NCI-H748 treated with DMSO at 0.1 percent for 48 hours (cell line): ENCODE measurements at regions not wholly inside any gene's neighbourhood (a gene's known extent, or its start where the extent isn't known, plus 50 kb on each side); places are given as distances from the start of the nearest gene placed in this dataset.

Source experiments
- DNase-seq: peaks from one replicate; lab custom pipeline; 2025; lab: John Stamatoyannopoulos, UW

DNA sequence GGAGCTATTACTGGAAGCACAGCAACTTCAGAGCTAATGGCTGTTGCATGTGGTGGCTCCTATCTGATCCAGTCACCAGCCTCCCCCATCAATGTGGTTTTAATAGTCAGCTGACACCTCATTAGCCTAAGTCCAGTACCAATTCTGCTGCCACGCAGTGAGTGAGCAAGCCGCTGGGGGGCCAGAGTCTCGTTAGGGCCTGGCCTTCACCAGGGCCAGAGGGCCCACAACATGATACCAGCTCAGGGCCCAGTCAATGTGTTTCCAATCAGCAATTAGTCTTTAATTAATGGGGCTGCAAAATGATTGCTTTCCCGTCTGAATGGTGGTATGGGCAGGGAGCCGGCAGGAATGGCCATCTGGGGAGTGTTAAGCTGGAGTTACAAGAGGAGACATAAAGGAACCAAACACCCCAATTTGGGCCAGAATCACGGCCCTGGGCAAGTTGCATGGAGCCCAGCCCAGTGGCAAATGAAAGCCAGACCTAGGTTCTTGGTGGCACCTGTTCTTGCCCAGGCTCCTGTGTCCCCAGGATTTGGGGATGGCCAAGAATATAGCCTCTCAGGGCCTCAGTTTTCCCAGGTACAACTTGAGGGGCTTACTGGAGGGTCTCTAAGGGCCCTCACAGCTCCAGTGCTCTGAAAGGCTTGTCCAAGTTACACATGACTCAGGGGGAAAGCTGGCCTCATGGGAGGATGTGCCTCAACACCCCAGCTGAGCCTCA lies 119.2 kb downstream of the EFNB1 start:
- DNase-seq = no peak

DNA sequence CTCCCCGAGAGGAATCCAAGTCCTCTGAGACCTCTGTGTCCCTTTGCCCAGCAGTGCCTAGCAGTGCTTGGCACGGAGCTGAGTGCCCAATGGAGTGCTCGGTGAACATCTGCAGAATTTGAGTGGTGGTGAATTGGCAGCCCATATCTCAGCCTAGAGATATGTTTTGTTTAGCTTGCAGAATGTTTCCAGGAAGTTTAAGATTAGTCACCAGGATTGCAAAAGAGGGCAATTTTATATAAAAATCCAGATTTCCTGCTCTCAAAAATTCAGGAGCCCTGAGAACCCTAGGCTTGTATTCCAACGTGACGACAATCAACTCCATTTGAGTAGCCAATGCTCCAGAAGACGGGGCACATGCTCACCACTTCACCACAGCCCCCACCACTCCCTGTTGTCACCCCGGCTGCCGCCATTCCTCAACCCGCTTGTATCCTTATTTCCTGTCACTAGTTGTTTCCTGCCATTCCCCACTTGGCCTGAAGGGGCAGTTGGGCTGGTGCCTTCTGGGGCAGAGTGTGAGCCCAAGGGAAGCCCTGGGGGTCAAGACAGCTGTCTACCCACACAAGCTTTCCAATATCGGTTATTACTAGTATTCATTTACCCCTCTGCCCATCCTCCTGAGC lies 116.9 kb downstream of the EFNB1 start:
- no peak for DNase-seq

DNA sequence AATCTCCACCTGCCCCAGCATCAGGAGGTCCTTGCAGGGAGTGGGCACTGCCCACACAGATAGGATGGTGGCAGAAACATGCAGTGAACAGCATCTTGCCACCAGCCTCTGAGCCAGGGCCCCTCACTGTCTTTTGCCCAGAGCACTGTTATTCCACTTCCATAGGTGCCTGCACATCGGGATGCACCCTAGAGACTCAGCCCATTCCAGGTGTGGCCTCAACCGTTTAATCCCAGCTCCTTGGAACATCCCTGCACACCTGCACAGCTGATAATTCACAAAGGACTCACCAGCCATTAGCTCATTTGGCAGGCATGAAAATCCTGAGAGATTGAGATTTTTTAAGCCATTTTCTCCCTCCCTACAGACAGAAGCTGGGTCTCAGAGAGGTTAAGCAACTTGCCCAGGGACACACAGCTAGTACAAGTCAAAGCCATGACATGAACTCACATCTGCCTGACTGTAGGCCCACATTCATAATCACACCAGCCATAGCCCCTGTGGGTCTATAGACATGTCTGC lies 116.3 kb downstream of the EFNB1 start:
- no peak for DNase-seq

DNA sequence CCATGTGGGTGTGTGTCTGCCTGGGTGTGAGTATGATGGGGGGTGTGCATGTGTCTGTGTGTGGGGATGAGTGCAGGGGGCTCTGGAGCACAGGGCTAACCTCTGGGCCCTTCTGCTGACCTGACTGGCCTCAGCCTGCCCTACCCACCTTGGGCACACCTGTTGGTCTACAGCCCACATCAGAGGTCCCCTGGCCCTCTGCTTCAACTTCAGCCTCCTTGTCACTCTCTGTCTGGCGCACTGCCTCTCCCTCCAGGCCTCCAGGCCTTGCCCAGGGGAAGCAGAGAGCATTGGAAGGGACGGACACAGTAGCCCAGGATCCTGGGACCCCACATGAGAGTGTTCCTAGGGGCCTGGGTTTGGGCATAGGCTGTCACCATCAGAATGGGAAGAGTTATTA lies 115.4 kb downstream of the EFNB1 start:
- no peak for DNase-seq

DNA sequence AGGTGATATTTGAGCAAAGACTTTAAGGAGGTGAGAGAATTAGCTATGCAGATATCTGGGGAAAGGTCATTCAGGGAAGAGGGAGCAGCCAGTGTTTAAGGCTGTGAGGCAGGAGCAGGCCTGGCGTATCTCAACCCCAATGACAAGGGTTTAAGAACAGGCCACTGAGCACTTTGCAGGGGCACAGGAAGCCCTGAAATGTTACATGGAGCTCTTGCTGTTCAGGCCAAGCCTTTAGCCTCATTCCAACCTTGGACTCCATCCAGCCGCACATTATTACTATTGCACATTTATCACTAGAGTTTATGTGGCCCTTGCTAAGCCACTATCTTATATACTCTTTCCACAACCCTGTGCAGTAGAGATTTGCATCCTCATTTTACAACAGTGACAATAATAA lies 114.0 kb downstream of the EFNB1 start:
- no peak for DNase-seq

DNA sequence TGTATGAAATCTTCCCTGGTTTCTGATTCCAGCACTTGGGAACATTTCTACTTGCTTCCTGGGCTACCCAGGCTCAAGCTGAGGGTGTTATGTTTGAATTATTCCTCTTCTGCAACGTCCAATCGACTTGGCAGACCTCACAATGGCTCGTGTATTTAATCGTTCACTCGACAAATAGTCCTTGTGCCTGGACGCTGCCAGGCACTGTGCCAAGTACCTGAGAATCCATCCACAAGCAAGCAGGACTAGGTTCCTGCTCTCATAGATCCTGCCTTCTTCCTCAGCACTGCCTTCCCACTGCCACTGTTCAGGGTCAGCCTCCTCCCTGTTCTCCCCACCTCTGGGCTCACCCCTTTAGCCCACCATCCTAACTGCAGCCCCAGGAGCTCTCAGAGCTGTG lies 113.3 kb downstream of the EFNB1 start:
- DNase-seq = no peak

DNA sequence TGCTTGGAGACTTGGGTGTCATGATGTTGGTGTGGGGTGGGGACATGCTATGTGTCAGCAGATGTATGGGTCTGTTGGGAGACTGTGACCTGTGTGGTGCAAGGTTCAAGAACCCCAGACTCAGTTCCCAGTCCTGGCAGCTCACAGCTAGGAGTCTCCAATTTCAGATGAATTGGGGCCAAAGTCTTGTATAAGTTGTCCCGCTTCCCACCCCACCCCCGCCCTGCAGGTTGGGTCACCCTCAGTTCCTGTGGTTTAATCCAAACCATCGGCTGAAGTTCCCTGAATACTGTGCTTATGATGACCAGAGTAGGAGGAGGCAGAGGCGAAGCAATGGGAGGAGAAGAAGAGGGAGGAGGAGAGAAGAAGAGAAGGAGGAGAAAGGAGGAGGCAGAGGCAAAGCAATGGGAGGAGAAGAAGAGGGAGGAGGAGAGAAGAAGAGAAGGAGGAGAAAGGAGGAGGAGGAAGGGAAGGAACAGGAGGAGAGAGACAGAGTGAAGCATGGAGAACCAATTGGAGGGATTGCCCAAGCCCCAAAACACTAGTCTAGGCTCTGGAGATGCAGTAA lies 112.6 kb downstream of the EFNB1 start:
- no peak for DNase-seq

DNA sequence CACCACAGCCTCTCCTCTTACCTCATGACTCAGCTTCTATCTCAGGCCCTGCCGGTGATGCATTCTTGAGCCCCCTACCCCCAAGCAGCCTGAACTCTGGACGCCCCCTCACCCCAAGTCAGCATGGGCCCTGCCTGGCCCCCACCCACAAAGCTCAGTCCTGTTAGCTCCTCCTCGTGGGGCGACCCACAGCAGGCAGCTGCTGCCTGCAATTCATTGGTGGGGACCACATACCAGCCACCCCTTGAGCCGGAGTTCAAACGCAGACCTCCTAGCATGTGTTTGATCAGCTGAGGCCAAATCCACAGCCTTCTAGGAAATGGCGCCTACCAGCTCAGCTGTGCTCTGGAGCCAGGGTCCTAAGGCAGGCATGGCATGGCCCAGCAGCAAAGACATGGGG lies 111.8 kb downstream of the EFNB1 start:
- DNase-seq = no peak

DNA sequence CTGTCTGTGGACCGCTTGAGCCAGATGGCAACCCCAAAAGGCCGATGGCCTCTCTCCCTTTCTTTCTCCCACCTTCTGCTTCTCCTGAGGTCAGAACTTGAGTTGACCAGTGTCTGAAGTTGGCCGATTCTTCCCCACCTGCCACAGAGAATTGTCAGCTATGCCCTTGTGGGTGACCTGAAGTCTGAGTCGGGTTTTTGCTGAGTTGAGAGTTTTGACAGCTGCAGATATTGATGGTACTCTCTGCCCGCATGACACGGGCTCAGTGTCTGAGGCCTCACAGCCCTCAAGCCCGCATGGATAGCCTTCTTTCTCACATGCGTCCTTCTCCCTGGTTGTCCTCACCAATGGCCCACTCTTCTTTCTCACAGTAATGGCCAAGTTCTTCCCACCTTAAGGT lies 111.0 kb downstream of the EFNB1 start:
- DNase-seq = no peak

DNA sequence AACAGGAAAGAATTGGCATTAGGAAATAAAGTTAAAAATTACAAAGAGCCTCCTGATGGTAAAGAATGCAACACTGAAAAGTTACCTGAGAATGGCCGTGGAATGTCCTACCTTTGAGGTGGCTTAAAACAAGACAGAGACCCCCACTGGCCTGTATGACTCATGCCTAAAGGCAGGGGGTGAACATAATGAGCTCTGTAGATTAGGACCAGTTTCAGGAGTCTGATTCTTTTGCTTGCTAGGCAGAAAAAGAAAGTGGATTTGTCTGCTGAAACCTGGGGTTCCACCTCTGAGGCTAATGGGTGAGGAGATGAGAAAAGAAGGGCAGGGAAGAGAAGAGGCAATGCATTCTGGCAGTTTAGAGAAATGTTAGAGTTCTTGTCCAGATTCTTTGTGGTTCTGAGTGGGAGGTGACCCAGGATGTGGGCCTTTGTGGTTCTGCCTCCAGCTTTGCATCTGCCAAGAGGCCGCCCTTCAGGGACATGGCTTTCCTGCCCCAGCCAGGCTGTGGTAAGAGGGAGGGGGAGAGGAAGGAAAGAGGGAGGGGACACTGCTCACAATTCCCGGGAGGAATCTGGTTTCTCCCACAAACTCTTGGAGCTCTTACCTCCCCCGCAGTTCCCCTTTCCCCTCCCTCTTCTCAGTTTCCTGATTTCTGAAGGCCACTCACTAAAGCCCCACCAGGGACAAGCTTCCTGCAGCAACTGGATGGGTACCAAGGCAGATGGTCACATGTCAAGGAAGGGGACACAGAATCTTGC lies 109.6 kb downstream of the EFNB1 start:
- no peak for DNase-seq

DNA sequence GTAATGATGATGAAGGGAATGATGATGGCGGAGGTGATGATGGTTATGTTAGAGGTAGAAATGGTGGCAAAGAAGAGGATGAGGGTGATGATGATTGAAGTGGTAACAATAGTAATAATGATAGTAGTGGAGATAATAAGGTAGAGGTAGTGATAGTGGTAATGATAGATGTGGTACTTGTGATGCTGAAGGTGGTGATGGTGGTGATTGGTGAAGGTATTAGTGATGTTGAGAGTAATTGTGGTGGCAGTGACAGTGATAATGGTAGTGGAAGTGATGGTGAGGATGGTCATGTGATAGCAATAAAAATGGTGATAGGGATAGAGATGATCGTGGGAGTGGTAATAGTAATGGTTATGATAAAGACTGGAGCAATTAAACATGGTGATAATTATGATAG lies 108.8 kb downstream of the EFNB1 start:
- no peak for DNase-seq

DNA sequence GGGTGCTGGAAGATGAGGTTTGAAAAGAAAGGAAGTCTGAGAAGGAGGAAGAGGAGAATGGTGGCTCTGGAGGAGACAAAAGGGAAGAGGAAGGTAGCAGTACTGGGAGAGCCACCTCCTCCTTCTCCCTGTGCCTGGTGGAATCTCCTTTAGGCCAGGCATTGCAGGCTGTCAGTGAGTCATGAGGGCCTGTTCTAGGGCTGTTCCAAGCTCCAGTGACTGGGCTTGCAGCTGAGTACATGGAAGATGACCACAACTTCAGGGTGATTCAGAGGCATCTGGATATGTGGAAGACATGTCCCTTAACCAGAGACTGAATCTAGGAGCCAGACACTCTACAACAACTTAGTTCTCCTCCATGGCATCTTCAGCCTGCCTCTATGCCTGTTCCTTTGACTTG lies 107.8 kb downstream of the EFNB1 start:
- no peak for DNase-seq

DNA sequence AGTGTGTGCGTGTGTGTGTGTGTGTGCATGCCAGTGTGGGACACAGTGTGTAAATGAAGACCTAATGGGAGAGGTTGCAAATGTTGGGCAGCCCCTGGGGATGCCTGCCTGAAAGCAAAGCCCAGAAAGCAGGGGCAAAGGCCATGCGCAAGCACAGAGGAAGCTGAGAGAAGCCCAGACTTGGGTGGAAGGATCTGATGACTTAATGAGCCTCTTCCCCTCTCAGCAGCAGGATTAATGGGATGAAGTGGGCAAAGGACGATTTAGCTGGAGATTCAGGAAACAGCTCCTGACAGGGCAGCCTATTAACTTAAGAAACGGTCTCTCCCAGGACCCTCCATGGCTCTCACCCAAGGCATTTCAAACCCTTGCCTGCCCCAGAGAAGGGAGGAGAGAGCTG lies 107.3 kb downstream of the EFNB1 start:
- no peak for DNase-seq

DNA sequence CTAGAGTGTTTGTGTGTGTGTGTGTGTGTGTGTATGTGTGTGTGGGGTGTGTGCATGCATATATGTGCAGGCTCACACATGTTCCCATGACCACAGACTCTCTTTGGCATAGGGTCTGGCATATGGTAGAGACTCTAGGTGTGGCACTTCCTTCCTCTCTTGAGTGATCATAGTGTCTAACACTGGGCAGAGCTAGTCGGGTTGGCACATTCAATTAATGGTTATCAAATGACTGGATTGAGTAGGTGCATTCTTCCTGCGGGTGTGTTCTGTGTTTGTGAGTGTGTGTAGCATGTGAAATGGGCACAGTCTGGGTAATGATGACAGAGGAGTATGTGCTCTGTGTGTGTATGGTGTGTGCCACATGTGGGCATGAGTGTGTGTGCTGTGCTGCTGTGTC lies 106.5 kb downstream of the EFNB1 start:
- DNase-seq = no peak

DNA sequence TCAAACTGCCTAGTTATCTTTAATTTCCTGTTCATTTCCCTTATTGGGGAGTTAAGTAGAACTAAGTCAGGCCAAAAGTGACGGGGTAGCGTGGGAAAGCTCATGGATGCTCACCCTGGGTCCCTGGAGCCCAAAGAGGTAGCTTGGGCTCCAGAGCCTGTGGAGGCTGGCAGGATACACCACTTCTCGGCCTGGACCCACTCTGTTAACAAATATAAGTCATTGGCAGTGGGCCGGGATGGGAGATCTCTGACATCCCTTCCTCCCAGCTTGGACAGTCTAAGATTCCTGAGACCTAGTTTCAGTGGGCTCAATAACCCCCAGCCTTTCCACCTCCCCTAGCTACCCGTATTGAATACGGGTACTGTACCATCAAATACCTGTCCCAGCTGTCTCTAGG lies 106.1 kb downstream of the EFNB1 start:
- no peak for DNase-seq

DNA sequence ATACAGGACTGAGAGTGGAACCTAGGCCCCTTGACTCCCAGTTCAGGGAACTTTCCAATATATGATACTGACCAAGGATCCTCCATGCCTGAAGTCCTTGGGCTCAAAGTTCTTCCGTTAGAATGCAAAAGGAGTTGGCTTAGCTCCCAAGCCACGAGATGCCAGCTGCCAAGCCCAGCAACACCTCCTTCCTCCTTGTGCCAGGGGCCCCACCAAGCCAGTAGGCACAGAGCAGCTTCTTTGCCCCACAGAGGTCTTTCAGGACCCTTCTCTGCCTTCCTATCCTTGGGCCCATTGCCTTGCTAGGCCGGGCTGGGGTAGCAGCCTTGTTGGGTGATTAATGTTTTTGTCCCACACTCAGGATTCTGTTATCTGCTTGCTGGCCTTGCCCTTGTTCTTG lies 105.6 kb downstream of the EFNB1 start:
- DNase-seq = no peak

DNA sequence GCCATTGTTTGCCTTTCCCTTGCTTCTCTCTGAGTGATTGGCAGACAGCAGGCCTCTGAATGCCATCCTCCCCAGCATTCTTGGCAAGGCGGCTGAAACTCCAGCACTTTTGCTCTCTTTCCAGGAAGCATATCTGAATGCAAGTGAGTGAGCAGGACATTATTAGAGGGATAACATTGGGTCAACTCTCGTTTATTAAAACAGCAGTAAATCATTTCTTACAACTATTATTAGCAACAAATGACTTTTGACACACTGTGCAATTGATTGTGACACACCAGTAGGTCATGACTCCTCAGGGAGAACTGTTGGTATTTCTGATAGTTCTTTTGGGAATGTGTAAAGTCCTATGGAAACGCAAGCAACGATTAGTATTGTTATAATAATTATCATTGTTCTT lies 103.8 kb downstream of the EFNB1 start:
- DNase-seq = no peak

DNA sequence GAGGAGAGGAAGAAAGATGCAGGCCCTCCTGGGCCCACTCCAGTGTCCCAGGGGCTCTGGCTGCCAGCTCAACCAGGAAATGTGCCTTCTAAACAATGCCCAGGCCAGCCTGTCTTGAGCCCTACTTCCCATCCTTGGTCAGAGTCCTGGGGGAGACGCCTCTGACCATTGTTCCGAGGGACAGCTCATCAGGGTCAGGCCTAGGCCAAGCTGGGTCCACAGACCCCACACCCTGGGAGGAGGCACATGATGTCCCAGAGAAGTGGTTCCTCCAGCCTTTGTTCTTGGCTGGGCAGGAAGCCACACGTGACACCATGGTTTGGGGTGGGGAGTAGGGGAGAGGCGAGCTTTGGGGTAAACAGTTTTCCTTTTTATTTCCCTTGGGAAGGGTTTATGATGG lies 102.5 kb downstream of the EFNB1 start:
- no peak for DNase-seq

DNA sequence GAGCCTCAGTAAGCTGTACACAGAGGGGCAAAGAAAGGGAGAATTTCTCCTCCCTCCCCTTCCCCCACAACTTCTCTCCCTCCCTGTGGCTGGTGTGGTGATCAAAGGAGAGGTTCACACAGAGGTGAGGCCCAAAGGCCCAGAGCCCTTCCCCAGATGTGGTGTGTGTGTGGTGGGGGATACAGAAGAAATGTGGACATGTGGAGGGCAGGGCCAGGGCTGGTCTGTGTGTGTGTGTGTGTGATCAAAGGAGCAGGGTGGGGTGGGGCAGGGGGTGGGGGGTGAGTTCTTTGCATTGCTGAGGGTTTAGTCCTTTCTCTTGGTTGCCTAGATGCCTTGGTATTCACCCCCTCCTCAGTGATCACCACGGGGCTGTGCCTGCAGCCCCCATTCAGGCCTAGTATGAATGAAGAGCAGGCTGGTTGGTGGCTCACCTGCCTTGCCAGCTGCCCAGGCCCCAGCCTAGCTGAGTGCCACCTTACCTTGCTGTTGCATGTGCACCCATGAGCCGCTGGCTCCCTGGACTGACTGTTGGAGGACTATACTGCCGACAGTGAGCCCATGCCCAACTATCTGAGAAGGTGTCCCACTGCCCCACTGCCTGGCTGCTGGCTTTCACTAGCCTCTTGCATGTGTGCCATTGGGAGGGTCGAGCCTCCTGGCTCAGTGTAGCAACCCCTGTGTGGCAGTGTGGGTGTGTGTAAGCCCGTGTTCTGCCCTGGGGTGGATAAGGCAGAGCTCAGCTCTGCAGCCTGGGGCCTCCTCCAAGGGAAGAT lies 101.9 kb downstream of the EFNB1 start:
- DNase-seq = no peak

DNA sequence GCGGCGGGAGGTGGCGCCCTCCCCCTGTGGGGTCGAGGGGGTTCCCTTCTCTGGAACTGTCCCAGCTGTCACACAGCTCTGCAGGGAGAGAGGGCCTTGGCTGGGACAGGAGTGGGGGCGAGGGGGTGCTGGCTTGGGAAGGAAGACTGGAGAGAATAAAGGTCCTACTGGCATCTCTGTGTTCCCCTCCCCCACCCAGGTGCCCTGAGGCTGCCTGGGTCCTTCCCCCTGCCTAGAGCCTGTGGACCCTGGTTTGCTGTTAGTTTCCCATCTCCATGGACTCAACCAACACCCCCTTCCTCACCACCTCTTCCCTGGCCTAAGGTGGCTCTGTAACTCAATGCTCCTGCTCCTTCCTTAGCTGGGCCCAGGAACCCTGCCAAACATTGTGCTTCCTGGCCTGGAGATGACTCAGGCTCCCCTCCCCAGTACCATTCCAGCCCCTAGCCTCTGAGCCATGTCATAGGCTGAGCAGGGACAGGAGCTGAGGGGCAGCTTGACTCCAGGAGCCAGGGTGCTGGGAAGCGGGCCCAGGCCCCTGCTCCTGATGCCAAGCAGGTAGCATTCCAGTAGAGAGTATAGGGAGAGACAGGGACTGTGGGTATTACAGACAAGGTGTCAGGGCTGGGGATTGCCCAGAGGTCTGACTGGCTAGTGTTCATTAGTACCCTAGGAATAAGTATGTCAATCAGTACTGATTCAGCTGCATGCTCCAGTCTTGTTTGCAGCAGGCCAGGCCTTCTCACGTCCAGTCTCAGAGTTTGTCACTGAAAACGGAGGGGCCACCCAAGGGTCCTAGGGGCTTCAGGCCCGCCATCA lies 100.7 kb downstream of the EFNB1 start:
- no peak for DNase-seq

DNA sequence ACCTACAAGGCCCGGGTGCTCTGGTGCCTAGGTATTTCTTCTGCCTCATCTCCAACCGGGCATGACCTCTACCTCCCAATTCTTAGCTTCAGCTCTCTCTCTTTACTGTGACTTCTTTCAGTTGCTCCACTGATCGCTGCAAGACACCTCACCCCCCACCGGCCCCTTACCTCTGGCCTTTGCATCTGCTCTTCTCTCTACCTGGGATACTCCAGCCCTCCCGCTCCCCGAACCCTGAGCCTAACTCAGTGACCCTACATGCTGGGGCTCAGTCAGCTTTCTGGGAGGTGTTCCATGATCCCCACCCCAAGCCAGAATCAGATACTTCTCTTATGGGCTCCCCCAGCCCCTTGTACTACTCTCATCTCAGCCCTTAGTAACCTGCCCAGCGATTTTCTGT lies 99.6 kb downstream of the EFNB1 start:
- DNase-seq = no peak
